Astrocyte (in vitro differentiated cells and primary cell): ENCODE measurements at regions not wholly inside any gene's neighbourhood (a gene's known extent, or its start where the extent isn't known, plus 50 kb on each side); places are given as distances from the start of the nearest gene placed in this dataset.
"Not testable (repeated sequence)": the region's sequence is repeated elsewhere in the genome, so short reads cannot be mapped to it uniquely, and the experiment has no call there.

Source experiments
- DNase-seq: peaks from one replicate; pipeline ENCODE4 v3.0.0-alpha.2; 2010; ENCODE audit warnings: low read depth
- FAIRE-seq: peaks from 2 replicates; lab custom pipeline; 2011; peaks lifted over from hg19 to GRCh38; lab: Jason Lieb, UNC
- H2AFZ ChIP-seq: 2 replicates; pipeline ENCODE4 v1.6.0; 2012; ENCODE audit warnings: low read depth, low read length, inconsistent platforms
- H3K27ac ChIP-seq: 2 replicates; pipeline ENCODE4 v1.5.1; 2011; ENCODE audit warnings: low read depth, low read length, inconsistent platforms
- H3K27me3 ChIP-seq: 2 replicates; pipeline ENCODE4 v1.6.0; 2011; ENCODE audit warnings: low read length, inconsistent platforms; ENCODE audit not compliant: insufficient read depth
- H3K36me3 ChIP-seq: 2 replicates; pipeline ENCODE4 v1.5.1; 2011; ENCODE audit warnings: low read length, inconsistent platforms; ENCODE audit not compliant: insufficient read depth
- H3K4me1 ChIP-seq: 2 replicates; pipeline ENCODE4 v1.5.1; 2011; ENCODE audit warnings: low read length, inconsistent platforms; ENCODE audit not compliant: insufficient read depth
- H3K4me2 ChIP-seq: 2 replicates; pipeline ENCODE4 v1.6.0; 2012; ENCODE audit warnings: low read length, inconsistent platforms
- H3K4me3 ChIP-seq: 2 replicates; pipeline ENCODE4 v1.5.1; 2011; ENCODE audit warnings: low read depth, mild to moderate bottlenecking, low read length, inconsistent platforms; ENCODE audit not compliant: insufficient read depth
- H3K79me2 ChIP-seq: 2 replicates; pipeline ENCODE4 v1.6.0; 2012; ENCODE audit warnings: mild to moderate bottlenecking, low read length, inconsistent platforms; ENCODE audit not compliant: insufficient read depth
- H3K9ac ChIP-seq: 2 replicates; pipeline ENCODE4 v1.6.0; 2012; ENCODE audit warnings: mild to moderate bottlenecking, low read length, inconsistent platforms
- H3K9me3 ChIP-seq: 2 replicates; pipeline ENCODE4 v1.5.1; 2012; ENCODE audit warnings: low read depth, mild to moderate bottlenecking, low read length, inconsistent platforms; ENCODE audit not compliant: insufficient read depth
- H4K20me1 ChIP-seq: 2 replicates; pipeline ENCODE4 v1.6.0; 2012; ENCODE audit warnings: low read length, inconsistent platforms; ENCODE audit not compliant: insufficient read depth
- H3K27ac Mint-ChIP-seq: one replicate; pipeline ENCODE4 v1.8.0; 2021; ENCODE audit warnings: mild to moderate bottlenecking, mixed read lengths; ENCODE audit not compliant: unreplicated experiment
- H3K27me3 Mint-ChIP-seq: one replicate; pipeline ENCODE4 v1.8.0; 2021; ENCODE audit warnings: low read depth, mixed read lengths; ENCODE audit not compliant: unreplicated experiment
- H3K36me3 Mint-ChIP-seq: one replicate; pipeline ENCODE4 v1.8.0; 2021; ENCODE audit warnings: low read depth, mixed read lengths; ENCODE audit not compliant: unreplicated experiment
- H3K4me1 Mint-ChIP-seq: one replicate; pipeline ENCODE4 v1.8.0; 2021; ENCODE audit warnings: low read depth, mixed read lengths; ENCODE audit not compliant: unreplicated experiment
- H3K4me3 Mint-ChIP-seq: one replicate; pipeline ENCODE4 v1.8.0; 2021; ENCODE audit warnings: mild to moderate bottlenecking, moderate library complexity, mixed read lengths; ENCODE audit not compliant: unreplicated experiment
- H3K9me3 Mint-ChIP-seq: one replicate; pipeline ENCODE4 v1.8.0; 2021; ENCODE audit warnings: mild to moderate bottlenecking, mixed read lengths; ENCODE audit not compliant: unreplicated experiment

DNA sequence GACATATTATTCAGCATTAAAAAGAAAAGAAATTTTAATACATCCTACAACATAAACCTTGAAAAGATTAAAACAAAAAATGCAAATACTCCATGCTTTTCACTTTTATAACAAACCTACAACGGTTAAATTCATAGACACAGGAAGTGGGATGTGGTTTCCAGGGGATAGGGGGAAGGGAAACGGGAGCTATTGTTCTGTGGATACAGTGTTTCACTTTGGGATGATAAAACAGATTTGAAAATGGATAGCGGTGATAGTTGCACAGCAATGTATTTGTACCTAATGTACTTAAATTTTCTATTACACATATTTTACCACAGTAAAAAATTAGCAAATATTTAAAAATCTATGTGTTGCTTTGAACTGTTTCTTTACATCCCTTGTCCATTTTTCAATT is 368.0 kb downstream of the CDY2B start:
- not testable (repeated sequence) for H2AFZ ChIP-seq, DNase-seq, H3K4me2 ChIP-seq, H3K4me3 Mint-ChIP-seq, H3K9me3 ChIP-seq, H3K27ac ChIP-seq, H3K36me3 Mint-ChIP-seq, H3K4me1 Mint-ChIP-seq, H3K9me3 Mint-ChIP-seq, H3K36me3 ChIP-seq, H3K9ac ChIP-seq, H3K27ac Mint-ChIP-seq, H3K27me3 ChIP-seq, H3K79me2 ChIP-seq, H3K4me3 ChIP-seq, FAIRE-seq, H3K4me1 ChIP-seq, H4K20me1 ChIP-seq, H3K27me3 Mint-ChIP-seq

DNA sequence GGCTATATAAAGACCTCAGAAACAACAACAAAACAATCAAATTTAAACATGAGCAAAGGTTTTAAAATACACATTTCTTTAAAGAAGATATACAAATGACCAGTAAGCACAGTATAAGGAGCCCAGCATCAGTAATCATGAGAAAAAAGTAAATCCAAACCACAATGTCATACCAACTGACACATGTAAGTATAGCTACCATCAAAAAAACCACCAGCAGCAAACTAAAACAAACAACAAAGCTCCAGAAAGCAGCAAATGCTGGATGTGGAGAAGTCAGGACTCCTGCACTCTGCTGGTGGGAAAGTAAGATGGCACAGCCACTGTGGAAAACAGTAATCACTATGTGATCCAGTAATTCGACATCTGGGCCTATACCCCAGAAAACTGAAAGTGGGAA is 368.5 kb downstream of the CDY2B start:
- H3K4me2 ChIP-seq, H3K4me3 ChIP-seq, H4K20me1 ChIP-seq, H3K27me3 ChIP-seq, H3K9me3 ChIP-seq, H2AFZ ChIP-seq, H3K4me1 Mint-ChIP-seq, H3K9ac ChIP-seq, H3K27me3 Mint-ChIP-seq, H3K4me3 Mint-ChIP-seq, DNase-seq, FAIRE-seq, H3K9me3 Mint-ChIP-seq, H3K36me3 ChIP-seq, H3K4me1 ChIP-seq, H3K79me2 ChIP-seq, H3K36me3 Mint-ChIP-seq, H3K27ac Mint-ChIP-seq, H3K27ac ChIP-seq: not testable (repeated sequence)

- H3K9me3 Mint-ChIP-seq, H2AFZ ChIP-seq, H3K4me1 ChIP-seq, H3K27ac ChIP-seq, H3K27ac Mint-ChIP-seq, H3K4me3 Mint-ChIP-seq, H3K4me1 Mint-ChIP-seq, H3K27me3 Mint-ChIP-seq, H3K36me3 ChIP-seq, H3K79me2 ChIP-seq, H4K20me1 ChIP-seq, H3K9me3 ChIP-seq, DNase-seq, H3K9ac ChIP-seq, H3K27me3 ChIP-seq, H3K4me3 ChIP-seq, H3K4me2 ChIP-seq, H3K36me3 Mint-ChIP-seq, FAIRE-seq: not testable (repeated sequence)
These were observed 374.2 kb downstream of the CDY2B start for GRCh38 chrY:17505834-17506233.

DNA sequence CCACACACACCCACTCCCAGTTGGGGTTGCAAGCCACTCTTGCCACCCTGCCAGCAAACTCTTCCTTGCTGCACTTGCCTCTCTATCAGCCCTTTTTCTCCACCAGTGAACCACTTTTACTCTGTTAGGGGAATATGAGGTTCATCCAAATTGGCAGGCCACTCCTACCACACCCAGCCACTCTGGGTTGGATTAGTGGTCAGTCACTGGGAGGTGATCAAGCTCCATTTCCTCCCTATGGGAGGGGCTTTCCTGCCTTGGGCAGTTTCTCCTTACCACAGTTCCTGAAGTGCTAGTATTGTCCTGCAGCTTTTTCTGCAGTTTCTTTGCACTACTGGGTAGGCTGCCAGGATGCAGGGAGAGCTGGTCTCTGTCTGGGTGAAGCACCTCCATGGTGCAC is 395.3 kb downstream of the CDY2B start:
- H3K36me3 Mint-ChIP-seq, H3K9me3 Mint-ChIP-seq, FAIRE-seq, H3K9me3 ChIP-seq, H3K27ac Mint-ChIP-seq, H3K4me1 ChIP-seq, H3K27me3 Mint-ChIP-seq, H3K4me3 ChIP-seq, H3K27me3 ChIP-seq, H3K4me1 Mint-ChIP-seq, H3K27ac ChIP-seq, DNase-seq, H3K4me3 Mint-ChIP-seq, H3K4me2 ChIP-seq, H4K20me1 ChIP-seq, H2AFZ ChIP-seq, H3K9ac ChIP-seq, H3K79me2 ChIP-seq, H3K36me3 ChIP-seq: not testable (repeated sequence)

GRCh38 chrY:17484157-17484556 is 395.9 kb downstream of the CDY2B start:
- H3K9me3 ChIP-seq, DNase-seq, H3K4me3 ChIP-seq, H3K4me1 ChIP-seq, H3K27ac Mint-ChIP-seq, H3K27ac ChIP-seq, H3K36me3 Mint-ChIP-seq, H3K36me3 ChIP-seq, H2AFZ ChIP-seq, H3K4me3 Mint-ChIP-seq, FAIRE-seq, H4K20me1 ChIP-seq, H3K9ac ChIP-seq, H3K27me3 ChIP-seq, H3K4me2 ChIP-seq, H3K4me1 Mint-ChIP-seq, H3K27me3 Mint-ChIP-seq, H3K79me2 ChIP-seq, H3K9me3 Mint-ChIP-seq: not testable (repeated sequence)

DNA sequence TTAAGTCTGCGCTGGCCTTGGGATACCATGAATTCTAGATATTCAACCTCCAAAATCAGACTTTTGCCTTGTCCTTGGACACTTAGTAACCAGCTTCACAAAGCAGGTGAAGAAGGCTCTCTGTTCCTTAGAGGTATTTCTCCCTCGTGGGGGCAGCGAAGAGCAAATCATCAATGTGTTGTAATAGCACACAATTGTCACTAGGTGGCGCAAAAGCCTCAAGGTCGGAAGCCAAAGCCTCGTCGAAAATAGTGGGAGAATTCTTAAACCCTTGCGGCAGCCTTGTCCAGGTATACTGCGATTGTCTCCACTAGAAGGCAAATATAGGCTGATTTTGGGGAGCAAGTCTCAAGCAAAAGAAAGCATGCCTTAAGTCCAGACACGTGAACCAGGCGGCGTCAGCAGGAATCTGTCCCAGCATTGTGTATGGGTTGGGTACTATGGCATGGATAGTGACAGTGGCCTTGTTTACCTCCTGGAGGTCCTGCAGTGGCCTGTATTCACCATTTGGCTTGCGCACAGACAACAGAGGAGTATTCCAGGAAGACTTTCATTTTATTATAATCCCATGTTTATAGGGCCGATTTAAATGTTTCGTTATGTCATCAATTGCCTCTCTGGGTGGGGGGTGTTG is 398.5 kb downstream of the CDY2B start:
- not testable (repeated sequence) for FAIRE-seq, H3K79me2 ChIP-seq, H3K27me3 Mint-ChIP-seq

More for the DNA sequence above, 398.5 kb downstream of the CDY2B start:
- H3K9me3 Mint-ChIP-seq, H3K4me3 ChIP-seq, H3K27ac ChIP-seq, DNase-seq, H3K4me2 ChIP-seq, H3K4me1 ChIP-seq, H4K20me1 ChIP-seq, H3K27ac Mint-ChIP-seq, H3K36me3 ChIP-seq, H3K4me1 Mint-ChIP-seq, H3K36me3 Mint-ChIP-seq, H2AFZ ChIP-seq, H3K9ac ChIP-seq, H3K9me3 ChIP-seq, H3K27me3 ChIP-seq, H3K4me3 Mint-ChIP-seq: not testable (repeated sequence)
